ENCODE measurements at regions not wholly inside any gene's neighbourhood (a gene's known extent, or its start where the extent isn't known, plus 50 kb on each side); places are given as distances from the start of the nearest gene placed in this dataset.

DNA sequence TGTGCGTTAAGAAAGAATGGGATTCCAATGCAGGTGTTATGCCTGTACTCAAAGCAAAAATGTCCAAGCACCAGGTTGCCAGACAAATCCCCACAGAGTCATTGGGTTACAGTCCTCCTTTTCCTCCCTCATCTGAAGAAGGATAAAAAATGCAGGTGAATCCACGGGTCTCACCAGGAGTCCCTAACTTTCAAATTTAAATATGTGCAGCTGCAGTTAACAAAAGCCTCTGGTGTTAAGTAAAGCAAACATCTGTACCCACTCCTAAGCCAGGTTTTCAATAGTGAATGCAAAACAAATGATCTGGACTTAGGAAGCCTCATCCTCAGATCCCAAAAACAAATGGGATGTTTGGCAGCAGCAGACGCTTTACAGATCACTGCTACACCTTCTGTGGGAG is 70.4 kb upstream of the SETMAR start:
- ATAC-seq (no peak), DNase-seq (no peak)
- Histone ChIP-seq H3K4me1 (peaks cover 0 to 3% (median 0%) of the 10 kb centered on the region in 12 donors), H3K27me3 (no peaks in the 10 kb centered on the region), H3K27ac (no peak overlapping the region), H3K4me3 (no peak overlapping the region), H3K36me3 (no peaks in the 10 kb centered on the region), H3K9me3 (peaks cover 0 to 10% (median 0%) of the 10 kb centered on the region in 12 donors)
- 57 to 73% (median 62%) methylated on average over 3 of the region's 3 CpGs for WGBS, 4 donors
- TF ChIP-seq, protein P1, sequence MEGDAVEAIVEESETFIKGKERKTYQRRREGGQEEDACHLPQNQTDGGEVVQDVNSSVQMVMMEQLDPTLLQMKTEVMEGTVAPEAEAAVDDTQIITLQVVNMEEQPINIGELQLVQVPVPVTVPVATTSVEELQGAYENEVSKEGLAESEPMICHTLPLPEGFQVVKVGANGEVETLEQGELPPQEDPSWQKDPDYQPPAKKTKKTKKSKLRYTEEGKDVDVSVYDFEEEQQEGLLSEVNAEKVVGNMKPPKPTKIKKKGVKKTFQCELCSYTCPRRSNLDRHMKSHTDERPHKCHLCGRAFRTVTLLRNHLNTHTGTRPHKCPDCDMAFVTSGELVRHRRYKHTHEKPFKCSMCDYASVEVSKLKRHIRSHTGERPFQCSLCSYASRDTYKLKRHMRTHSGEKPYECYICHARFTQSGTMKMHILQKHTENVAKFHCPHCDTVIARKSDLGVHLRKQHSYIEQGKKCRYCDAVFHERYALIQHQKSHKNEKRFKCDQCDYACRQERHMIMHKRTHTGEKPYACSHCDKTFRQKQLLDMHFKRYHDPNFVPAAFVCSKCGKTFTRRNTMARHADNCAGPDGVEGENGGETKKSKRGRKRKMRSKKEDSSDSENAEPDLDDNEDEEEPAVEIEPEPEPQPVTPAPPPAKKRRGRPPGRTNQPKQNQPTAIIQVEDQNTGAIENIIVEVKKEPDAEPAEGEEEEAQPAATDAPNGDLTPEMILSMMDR (IDR thresholded peaks at IDR 0.05): no peak
- no peak for TF ChIP-seq POLR2A (IDR thresholded peaks at IDR 0.05)
- intact Hi-C loops (cut with DNase I): no loop called here

DNA sequence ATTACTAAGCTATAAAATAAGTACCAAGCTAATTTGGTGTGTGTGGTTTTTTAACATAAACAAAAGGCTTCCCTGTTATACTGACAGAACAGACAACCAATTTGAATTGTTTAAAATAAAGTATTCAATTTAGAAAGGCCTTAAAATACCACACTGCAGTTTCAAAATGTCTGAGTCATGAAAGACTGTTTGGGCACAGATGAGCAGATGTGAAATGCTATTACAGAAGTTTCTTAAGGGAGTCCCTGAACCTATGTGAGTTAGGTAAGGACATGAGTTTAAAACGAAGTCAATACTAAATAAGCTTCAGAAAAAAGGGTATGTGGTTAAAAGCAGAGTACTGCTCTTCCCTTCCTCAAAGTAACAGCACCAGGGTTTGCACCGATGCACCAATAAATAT is 69.7 kb upstream of the SETMAR start:
- ATAC-seq: no peak
- no peaks in the 10 kb centered on the region for H3K27me3 ChIP-seq
- no peak for DNase-seq
- WGBS, 4 donors: 51 to 64% (median 61%) methylated on average over 2 of the region's 2 CpGs
- intact Hi-C loops (cut with DNase I): no loop called here
- peaks cover 0 to 15% (median 0%) of the 10 kb centered on the region in 12 donors for H3K9me3 ChIP-seq
- H3K27ac ChIP-seq: no peak overlapping the region
- H3K36me3 ChIP-seq: no peaks in the 10 kb centered on the region
- no peak for TF ChIP-seq POLR2A (IDR thresholded peaks at IDR 0.05)
- TF ChIP-seq, protein P1 (IDR thresholded peaks at IDR 0.05): no peak
- no peak overlapping the region for H3K4me3 ChIP-seq
- H3K4me1 ChIP-seq: peaks cover 0 to 3% (median 0%) of the 10 kb centered on the region in 12 donors

DNA sequence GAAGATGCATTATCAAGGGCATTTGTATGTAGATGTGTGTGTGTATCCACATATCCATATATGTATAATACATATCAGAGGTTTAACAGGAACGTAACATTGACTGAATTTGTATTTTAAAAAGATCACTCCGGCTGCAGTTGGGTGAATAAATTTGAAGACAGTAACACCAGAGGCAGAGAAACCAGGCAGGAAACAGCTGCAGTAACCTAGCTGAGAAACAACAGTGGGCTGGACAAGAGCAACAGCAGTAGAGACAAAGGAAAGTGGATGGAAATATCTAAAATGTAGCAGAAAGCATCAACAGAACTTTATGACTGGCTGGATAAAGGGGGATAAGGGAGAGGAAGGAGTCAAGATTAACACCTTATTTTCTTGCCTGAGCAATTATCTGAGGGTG is 68.3 kb upstream of the SETMAR start:
- 65 to 73% (median 66%) methylated on average over 2 of the region's 2 CpGs for WGBS, 4 donors
- H3K4me3 ChIP-seq: no peak overlapping the region
- intact Hi-C loops (cut with DNase I): no loop called here
- H3K27ac ChIP-seq: no peak overlapping the region
- H3K4me1 ChIP-seq: no peaks in the 10 kb centered on the region
- no peaks in the 10 kb centered on the region for H3K36me3 ChIP-seq
- TF ChIP-seq, protein P1 (IDR thresholded peaks at IDR 0.05): no peak
- no peak for TF ChIP-seq POLR2A (IDR thresholded peaks at IDR 0.05)
- no peaks in the 10 kb centered on the region for H3K27me3 ChIP-seq
- H3K9me3 ChIP-seq: peaks cover 0 to 23% (median 0%) of the 10 kb centered on the region in 12 donors
- ATAC-seq (no peak), DNase-seq (no peak)

DNA sequence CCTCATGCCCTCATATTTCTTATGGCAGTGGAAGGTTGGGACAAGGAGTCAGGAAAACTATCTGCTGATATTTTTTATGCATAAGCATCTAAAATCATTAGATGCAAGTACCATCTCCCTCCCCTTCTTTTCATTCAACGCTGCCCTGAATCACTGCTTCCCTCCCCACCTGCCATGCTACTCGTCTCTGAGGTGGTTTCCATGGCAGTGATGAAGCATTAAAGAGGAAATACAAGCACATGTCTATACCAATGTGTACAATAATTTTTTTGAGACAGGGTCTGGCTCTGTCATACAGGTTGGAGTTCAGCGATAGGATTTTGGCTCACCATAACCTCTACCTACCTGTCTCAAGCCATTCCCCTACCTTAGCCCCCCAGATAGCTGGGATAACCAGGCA is 67.5 kb upstream of the SETMAR start:
- DNase-seq: no peak
- WGBS, 4 donors: 79 to 92% (median 85%) methylated on average over 3 of the region's 3 CpGs
- Histone ChIP-seq H3K36me3 (no peaks in the 10 kb centered on the region), H3K4me1 (no peaks in the 10 kb centered on the region), H3K27me3 (no peaks in the 10 kb centered on the region), H3K27ac (no peak overlapping the region), H3K4me3 (no peak overlapping the region), H3K9me3 (peaks cover 0 to 23% (median 0%) of the 10 kb centered on the region in 12 donors)
- TF ChIP-seq POLR2A (IDR thresholded peaks at IDR 0.05): no peak
- TF ChIP-seq, protein P1 (IDR thresholded peaks at IDR 0.05): no peak
- intact Hi-C loops (cut with DNase I): no loop called here
- ATAC-seq: no peak

Data from heart left ventricle (tissue), 16 donors.